ENCODE measurements at regions not wholly inside any gene's neighbourhood (a gene's known extent, or its start where the extent isn't known, plus 50 kb on each side); places are given as distances from the start of the nearest gene placed in this dataset.

DNA sequence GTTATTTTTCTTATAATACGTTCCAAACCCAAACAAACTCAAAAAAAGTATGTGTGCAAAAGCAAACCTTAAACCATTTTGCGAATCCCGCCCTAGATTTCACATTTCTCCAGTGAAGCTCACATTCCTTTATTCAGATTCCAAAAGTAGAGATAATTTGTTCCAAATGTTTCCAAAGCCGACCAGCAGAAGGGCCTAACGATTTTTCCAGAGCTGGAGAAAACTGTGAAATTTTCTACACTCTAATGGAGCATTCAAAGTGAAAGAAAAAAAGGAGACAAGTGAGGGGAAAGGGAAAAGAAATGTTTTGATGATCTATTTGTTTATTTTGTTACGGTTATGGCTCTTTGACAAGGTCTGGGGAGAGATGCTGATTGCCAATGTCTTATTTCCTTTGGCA is 286.5 kb upstream of the SLC14A2 start:
- Mint-ChIP-seq H3K4me3 (no peak overlapping the region), H3K27ac (no peak overlapping the region), H3K36me3 (ENCODE audit: low read depth) (no peaks in the 10 kb centered on the region), H3K9me3 (no peaks in the 10 kb centered on the region), H3K27me3 (no peaks in the 10 kb centered on the region), H3K4me1 (ENCODE audit: low read depth) (no peaks in the 10 kb centered on the region)
- TF ChIP-seq, protein P1, sequence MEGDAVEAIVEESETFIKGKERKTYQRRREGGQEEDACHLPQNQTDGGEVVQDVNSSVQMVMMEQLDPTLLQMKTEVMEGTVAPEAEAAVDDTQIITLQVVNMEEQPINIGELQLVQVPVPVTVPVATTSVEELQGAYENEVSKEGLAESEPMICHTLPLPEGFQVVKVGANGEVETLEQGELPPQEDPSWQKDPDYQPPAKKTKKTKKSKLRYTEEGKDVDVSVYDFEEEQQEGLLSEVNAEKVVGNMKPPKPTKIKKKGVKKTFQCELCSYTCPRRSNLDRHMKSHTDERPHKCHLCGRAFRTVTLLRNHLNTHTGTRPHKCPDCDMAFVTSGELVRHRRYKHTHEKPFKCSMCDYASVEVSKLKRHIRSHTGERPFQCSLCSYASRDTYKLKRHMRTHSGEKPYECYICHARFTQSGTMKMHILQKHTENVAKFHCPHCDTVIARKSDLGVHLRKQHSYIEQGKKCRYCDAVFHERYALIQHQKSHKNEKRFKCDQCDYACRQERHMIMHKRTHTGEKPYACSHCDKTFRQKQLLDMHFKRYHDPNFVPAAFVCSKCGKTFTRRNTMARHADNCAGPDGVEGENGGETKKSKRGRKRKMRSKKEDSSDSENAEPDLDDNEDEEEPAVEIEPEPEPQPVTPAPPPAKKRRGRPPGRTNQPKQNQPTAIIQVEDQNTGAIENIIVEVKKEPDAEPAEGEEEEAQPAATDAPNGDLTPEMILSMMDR (IDR thresholded peaks at IDR 0.05) = no peak
- ChIA-PET CTCF (interaction anchor here (0.7 kb wide), 1 partner anchor 34 kb away, joined by 3 read pairs; no protein-coding TSS in a partner anchor), POLR2A (no interaction called here)
- Histone ChIP-seq H3K4me3 (ENCODE audit: low read length) (no peak overlapping the region), H3K36me3 (ENCODE audit: insufficient read depth, low read length) (no peaks in the 10 kb centered on the region), H3K4me1 (ENCODE audit: insufficient read depth, low read length) (no peaks in the 10 kb centered on the region), H3K9me3 (ENCODE audit: control insufficient read depth in 1 of 2, insufficient read depth in 1 of 2, low read length in 2 of 2) (no peaks in the 10 kb centered on the region), H3K27me3 (ENCODE audit: control insufficient read depth in 1 of 2, insufficient read depth in 2 of 2, low read length in 2 of 2) (no peaks in the 10 kb centered on the region), H3K27ac (ENCODE audit: low read depth in 1 of 2, low read length in 2 of 2) (no peak overlapping the region)
- DNase-seq = no peak
- intact Hi-C loops (cut with DNase I, micrococcal nuclease) = no loop called here
- ATAC-seq (ENCODE audit: poor library complexity) = no peak

DNA sequence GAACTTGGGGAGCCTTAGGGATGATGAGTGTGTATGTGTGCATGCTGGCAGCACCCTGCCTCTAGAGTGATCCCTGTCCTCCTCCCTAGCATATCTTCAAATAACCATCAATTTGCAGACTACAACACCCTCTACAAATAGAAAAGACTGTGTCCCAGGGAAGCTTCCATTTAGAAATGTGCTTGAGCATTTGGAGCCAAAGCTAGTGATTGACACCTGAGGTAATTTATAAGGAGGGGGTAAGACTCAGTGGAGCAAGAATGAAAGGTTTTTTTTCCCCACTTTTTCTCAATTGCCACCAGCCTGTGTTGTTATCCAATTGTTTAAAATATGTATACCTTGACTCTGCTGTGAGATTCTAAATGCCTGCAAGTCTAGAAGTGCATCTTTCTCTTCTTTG is 286.0 kb upstream of the SLC14A2 start:
- no peaks in the 10 kb centered on the region for H3K27me3 ChIP-seq (ENCODE audit: control insufficient read depth in 1 of 2, insufficient read depth in 2 of 2, low read length in 2 of 2)
- Mint-ChIP-seq H3K36me3 (ENCODE audit: low read depth) (no peaks in the 10 kb centered on the region), H3K4me1 (ENCODE audit: low read depth) (no peaks in the 10 kb centered on the region), H3K27me3 (no peaks in the 10 kb centered on the region), H3K9me3 (no peaks in the 10 kb centered on the region), H3K27ac (no peak overlapping the region), H3K4me3 (no peak overlapping the region)
- H3K27ac ChIP-seq (ENCODE audit: low read depth in 1 of 2, low read length in 2 of 2) = no peak overlapping the region
- no peak for DNase-seq
- ATAC-seq (ENCODE audit: poor library complexity) = no peak
- no peak overlapping the region for H3K4me3 ChIP-seq (ENCODE audit: low read length)
- CTCF ChIA-PET = no interaction called here
- H3K4me1 ChIP-seq (ENCODE audit: insufficient read depth, low read length) = no peaks in the 10 kb centered on the region
- intact Hi-C loops (cut with DNase I, micrococcal nuclease) = no loop called here
- H3K9me3 ChIP-seq (ENCODE audit: control insufficient read depth in 1 of 2, insufficient read depth in 1 of 2, low read length in 2 of 2) = no peaks in the 10 kb centered on the region
- H3K36me3 ChIP-seq (ENCODE audit: insufficient read depth, low read length) = no peaks in the 10 kb centered on the region
- TF ChIP-seq, protein P1 (IDR thresholded peaks at IDR 0.05) = no peak
- POLR2A ChIA-PET = no interaction called here

DNA sequence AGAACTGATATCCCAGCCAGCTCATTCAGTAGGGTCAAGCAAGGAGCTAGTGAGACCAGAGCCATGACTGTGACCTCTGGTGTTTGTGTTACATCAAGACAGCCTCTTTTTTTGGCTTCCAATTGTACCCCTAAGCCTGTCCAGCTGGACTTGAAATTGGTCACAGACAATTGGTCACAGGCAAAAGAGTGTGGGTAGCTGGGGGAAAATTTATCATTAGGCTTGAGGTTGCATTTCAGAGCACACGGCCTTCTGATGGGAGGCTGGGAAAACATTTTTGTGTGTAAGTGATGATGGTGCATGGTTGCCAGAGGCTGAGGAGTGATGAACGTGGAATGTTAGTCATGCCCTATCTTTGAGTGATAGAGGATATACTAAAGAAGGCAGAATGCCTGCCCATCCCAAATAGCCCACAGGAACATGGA is 285.1 kb upstream of the SLC14A2 start:
- Histone ChIP-seq H3K4me1 (ENCODE audit: insufficient read depth, low read length) (no peaks in the 10 kb centered on the region), H3K9me3 (ENCODE audit: control insufficient read depth in 1 of 2, insufficient read depth in 1 of 2, low read length in 2 of 2) (no peaks in the 10 kb centered on the region), H3K36me3 (ENCODE audit: insufficient read depth, low read length) (no peaks in the 10 kb centered on the region), H3K27ac (ENCODE audit: low read depth in 1 of 2, low read length in 2 of 2) (no peak overlapping the region), H3K4me3 (ENCODE audit: low read length) (no peak overlapping the region), H3K27me3 (ENCODE audit: control insufficient read depth in 1 of 2, insufficient read depth in 2 of 2, low read length in 2 of 2) (no peaks in the 10 kb centered on the region)
- intact Hi-C loops (cut with DNase I, micrococcal nuclease) = no loop called here
- no peaks in the 10 kb centered on the region for H3K4me1 Mint-ChIP-seq (ENCODE audit: low read depth)
- TF ChIP-seq, protein P1 (IDR thresholded peaks at IDR 0.05) = no peak
- POLR2A ChIA-PET = no interaction called here
- ATAC-seq (ENCODE audit: poor library complexity) (no peak), DNase-seq (no peak)
- no peaks in the 10 kb centered on the region for H3K9me3 Mint-ChIP-seq
- no peaks in the 10 kb centered on the region for H3K27me3 Mint-ChIP-seq
- CTCF ChIA-PET = no interaction called here
- H3K4me3 Mint-ChIP-seq = no peak overlapping the region
- no peaks in the 10 kb centered on the region for H3K36me3 Mint-ChIP-seq (ENCODE audit: low read depth)
- H3K27ac Mint-ChIP-seq = no peak overlapping the region
